22Rv1 (cell line): ENCODE measurements at regions not wholly inside any gene's neighbourhood (a gene's known extent, or its start where the extent isn't known, plus 50 kb on each side); places are given as distances from the start of the nearest gene placed in this dataset.

Experiments used
- H3K27ac ChIP-seq: fragments of 450-650 bp; 2 replicates; pipeline ENCODE4 v1.5.1; 2017
- CTCF ChIP-seq: fragments of 450-650 bp; IDR thresholded peaks from 2 replicates; pipeline ENCODE4 v1.5.1; 2017; ENCODE audit warnings: mild to moderate bottlenecking
- ZFX ChIP-seq: fragments of 450-650 bp; IDR thresholded peaks from 2 replicates; pipeline ENCODE4 v1.6.1; 2017; ENCODE audit warnings: antibody characterized with exemption, borderline replicate concordance

- TF ChIP-seq ZFX, result no peak
- TF ChIP-seq CTCF, result no peak
- no peak overlapping the region for H3K27ac ChIP-seq
Observed at GRCh38 chr1:59107516-59107915, 189.4 kb upstream of the FGGY start.

- H3K27ac ChIP-seq, result no peak overlapping the region
- TF ChIP-seq CTCF, result no peak
- TF ChIP-seq ZFX, result no peak
Observed at GRCh38 chr1:59107916-59108315, 189.0 kb upstream of the FGGY start.

- TF ChIP-seq ZFX, result no peak
- no peak overlapping the region for H3K27ac ChIP-seq
Observed at GRCh38 chr1:59108481-59109317, 188.2 kb upstream of the FGGY start.

- TF ChIP-seq CTCF (no peak), ZFX (no peak)
- H3K27ac ChIP-seq, result no peak overlapping the region
Observed at GRCh38 chr1:59110271-59110670, 186.6 kb upstream of the FGGY start.

- H3K27ac ChIP-seq, result no peak overlapping the region
- TF ChIP-seq CTCF (no peak), ZFX (no peak)
Observed at GRCh38 chr1:59113876-59114457, 182.9 kb upstream of the FGGY start.

- H3K27ac ChIP-seq, result no peak overlapping the region
- TF ChIP-seq ZFX (no peak), CTCF (no peak)
Observed at GRCh38 chr1:59115865-59116264, 181.0 kb upstream of the FGGY start.

- TF ChIP-seq ZFX (no peak), CTCF (no peak)
- no peak overlapping the region for H3K27ac ChIP-seq
Observed at GRCh38 chr1:59116920-59117542, 179.9 kb upstream of the FGGY start.
